ENCODE measurements at regions not wholly inside any gene's neighbourhood (a gene's known extent, or its start where the extent isn't known, plus 50 kb on each side); places are given as distances from the start of the nearest gene placed in this dataset.

- Histone ChIP-seq H3K27me3 (ENCODE audit: control insufficient read depth in 1 of 2, insufficient read depth in 1 of 2, low read length in 2 of 2) (peaks cover 5 to 13% of the 10 kb centered on the region in 2 experiments), H3K4ac (ENCODE audit: low read depth in 1 of 2, low read length in 2 of 2) (no peak overlapping the region), H3K79me1 (replicated peaks; ENCODE audit: low read length, poor library complexity, severe bottlenecking) (no peaks in the 10 kb centered on the region), H2AK5ac (ENCODE audit: low read length, severe bottlenecking) (no peak overlapping the region), H3K9ac (ENCODE audit: low read length) (no peak overlapping the region), H3K36me3 (ENCODE audit: control insufficient read depth in 1 of 2, insufficient read depth in 2 of 2, low read depth in 1 of 2, low read length in 2 of 2) (no peaks in the 10 kb centered on the region), H2BK12ac (ENCODE audit: low read length in 2 of 2) (no peak overlapping the region), H2AFZ (ENCODE audit: low read depth, low read length) (no peak overlapping the region), H3K14ac (ENCODE audit: low read length in 2 of 2) (no peak overlapping the region), H3K4me2 (ENCODE audit: low read length, poor library complexity, severe bottlenecking) (no peak overlapping the region), H3K27ac (ENCODE audit: low read length, poor library complexity, severe bottlenecking) (no peak overlapping the region), H2BK15ac (ENCODE audit: low read depth, poor library complexity, severe bottlenecking) (no peak overlapping the region), H3K4me1 (ENCODE audit: control insufficient read depth, insufficient read depth, low read depth, low read length) (peaks cover 2% of the 10 kb centered on the region), H4K91ac (ENCODE audit: low read length) (no peak overlapping the region), H2BK5ac (ENCODE audit: low read depth, low read length, poor library complexity, severe bottlenecking) (no peak overlapping the region), H3K18ac (ENCODE audit: low read depth in 1 of 2, low read length in 2 of 2) (no peak overlapping the region), H2BK120ac (ENCODE audit: low read depth, low read length) (no peak overlapping the region), H3K23ac (ENCODE audit: low read length in 2 of 2) (no peak overlapping the region), H3K9me3 (ENCODE audit: control insufficient read depth, low read length) (no peaks in the 10 kb centered on the region), H3K4me3 (ENCODE audit: insufficient read depth in 1 of 2, low read depth in 1 of 2, low read length in 2 of 2) (no peak overlapping the region), H4K8ac (ENCODE audit: low read length) (no peak overlapping the region)
- no peak for DNase-seq
- 85% methylated on average over 6 of the region's 6 CpGs for WGBS
These were observed 142.4 kb downstream of the FAM43A start for GRCh38 chr3:194828116-194828515.

DNA sequence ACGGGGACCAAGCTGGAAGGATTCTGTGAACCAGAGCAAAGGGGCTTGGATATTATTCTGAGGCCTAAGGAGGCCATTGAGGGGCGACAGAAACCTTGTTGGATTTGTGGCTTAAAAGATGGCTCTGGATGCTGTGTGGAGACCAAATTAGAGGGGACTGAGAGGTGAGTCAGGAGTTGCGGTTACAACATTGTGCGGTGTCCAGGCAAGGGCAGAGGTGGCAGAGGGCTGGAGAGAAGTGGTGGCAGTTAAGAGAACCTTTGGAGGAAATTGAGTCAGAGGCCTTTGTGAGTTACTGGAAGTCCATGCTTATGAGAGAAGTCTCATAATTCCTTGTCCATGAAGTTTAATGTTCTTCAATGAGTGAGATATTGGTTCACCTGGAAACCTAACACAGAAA, 143.2 kb downstream of the FAM43A start:
- H2BK15ac ChIP-seq (ENCODE audit: low read depth, poor library complexity, severe bottlenecking), result no peak overlapping the region
- no peak overlapping the region for H4K8ac ChIP-seq (ENCODE audit: low read length)
- H2AFZ ChIP-seq (ENCODE audit: low read depth, low read length), result no peak overlapping the region
- no peak overlapping the region for H2BK120ac ChIP-seq (ENCODE audit: low read depth, low read length)
- no peak overlapping the region for H3K23ac ChIP-seq (ENCODE audit: low read length in 2 of 2)
- H2BK5ac ChIP-seq (ENCODE audit: low read depth, low read length, poor library complexity, severe bottlenecking), result no peak overlapping the region
- no peak overlapping the region for H3K9ac ChIP-seq (ENCODE audit: low read length)
- H3K18ac ChIP-seq (ENCODE audit: low read depth in 1 of 2, low read length in 2 of 2), result no peak overlapping the region
- H3K4me2 ChIP-seq (ENCODE audit: low read length, poor library complexity, severe bottlenecking), result no peak overlapping the region
- H3K4me1 ChIP-seq (ENCODE audit: control insufficient read depth, insufficient read depth, low read depth, low read length), result no peaks in the 10 kb centered on the region
- no peaks in the 10 kb centered on the region for H3K36me3 ChIP-seq (ENCODE audit: control insufficient read depth in 1 of 2, insufficient read depth in 2 of 2, low read depth in 1 of 2, low read length in 2 of 2)
- H3K27me3 ChIP-seq (ENCODE audit: control insufficient read depth in 1 of 2, insufficient read depth in 1 of 2, low read length in 2 of 2), result peaks cover 13% of the 10 kb centered on the region in 2 experiments
- no peak overlapping the region for H3K14ac ChIP-seq (ENCODE audit: low read length in 2 of 2)
- 94% methylated on average over 4 of the region's 4 CpGs for WGBS
- no peaks in the 10 kb centered on the region for H3K79me1 ChIP-seq (replicated peaks; ENCODE audit: low read length, poor library complexity, severe bottlenecking)
- H2AK5ac ChIP-seq (ENCODE audit: low read length, severe bottlenecking), result no peak overlapping the region
- H4K91ac ChIP-seq (ENCODE audit: low read length), result no peak overlapping the region
- H3K4ac ChIP-seq (ENCODE audit: low read depth in 1 of 2, low read length in 2 of 2), result no peak overlapping the region
- H3K27ac ChIP-seq (ENCODE audit: low read length, poor library complexity, severe bottlenecking), result no peak overlapping the region
- H2BK12ac ChIP-seq (ENCODE audit: low read length in 2 of 2), result no peak overlapping the region
- H3K4me3 ChIP-seq (ENCODE audit: insufficient read depth in 1 of 2, low read depth in 1 of 2, low read length in 2 of 2), result no peak overlapping the region
- no peak for DNase-seq
- no peaks in the 10 kb centered on the region for H3K9me3 ChIP-seq (ENCODE audit: control insufficient read depth, low read length)

DNA sequence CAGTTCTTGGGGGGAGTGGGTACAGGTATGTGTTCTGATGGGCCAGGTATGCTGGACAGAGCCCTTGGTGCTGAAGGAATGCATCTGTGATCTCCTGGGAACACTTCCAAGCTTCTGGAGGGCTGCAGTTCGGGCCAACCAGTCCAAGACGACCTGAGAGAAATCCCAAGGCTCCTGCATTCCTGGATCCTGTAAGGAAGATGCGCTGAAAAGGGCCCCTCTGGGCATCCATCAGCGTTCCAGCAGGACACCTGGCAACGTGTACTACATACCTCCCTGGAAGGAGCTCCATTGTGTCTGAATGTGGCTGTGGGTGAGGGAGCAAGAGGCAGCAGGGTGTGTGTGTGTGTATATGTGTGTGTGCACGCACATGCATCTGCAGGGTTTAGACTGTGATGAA, 144.7 kb downstream of the FAM43A start:
- H2BK15ac ChIP-seq (ENCODE audit: low read depth, poor library complexity, severe bottlenecking), result no peak overlapping the region
- no peak overlapping the region for H3K4me3 ChIP-seq (ENCODE audit: insufficient read depth in 1 of 2, low read depth in 1 of 2, low read length in 2 of 2)
- H2BK12ac ChIP-seq (ENCODE audit: low read length in 2 of 2), result no peak overlapping the region
- no peak overlapping the region for H2AFZ ChIP-seq (ENCODE audit: low read depth, low read length)
- peaks cover 17 to 18% of the 10 kb centered on the region in 2 experiments for H3K27me3 ChIP-seq (ENCODE audit: control insufficient read depth in 1 of 2, insufficient read depth in 1 of 2, low read length in 2 of 2)
- H4K8ac ChIP-seq (ENCODE audit: low read length), result no peak overlapping the region
- no peak overlapping the region for H3K23ac ChIP-seq (ENCODE audit: low read length in 2 of 2)
- H3K79me1 ChIP-seq (replicated peaks; ENCODE audit: low read length, poor library complexity, severe bottlenecking), result no peaks in the 10 kb centered on the region
- no peak overlapping the region for H2BK120ac ChIP-seq (ENCODE audit: low read depth, low read length)
- DNase-seq, result no peak
- no peak overlapping the region for H3K27ac ChIP-seq (ENCODE audit: low read length, poor library complexity, severe bottlenecking)
- no peaks in the 10 kb centered on the region for H3K9me3 ChIP-seq (ENCODE audit: control insufficient read depth, low read length)
- no peaks in the 10 kb centered on the region for H3K4me1 ChIP-seq (ENCODE audit: control insufficient read depth, insufficient read depth, low read depth, low read length)
- no peak overlapping the region for H4K91ac ChIP-seq (ENCODE audit: low read length)
- H3K18ac ChIP-seq (ENCODE audit: low read depth in 1 of 2, low read length in 2 of 2), result no peak overlapping the region
- no peaks in the 10 kb centered on the region for H3K36me3 ChIP-seq (ENCODE audit: control insufficient read depth in 1 of 2, insufficient read depth in 2 of 2, low read depth in 1 of 2, low read length in 2 of 2)
- WGBS, result 68% methylated on average over 5 of the region's 6 CpGs
- H3K4me2 ChIP-seq (ENCODE audit: low read length, poor library complexity, severe bottlenecking), result no peak overlapping the region
- H3K9ac ChIP-seq (ENCODE audit: low read length), result no peak overlapping the region
- H3K14ac ChIP-seq (ENCODE audit: low read length in 2 of 2), result no peak overlapping the region
- no peak overlapping the region for H2AK5ac ChIP-seq (ENCODE audit: low read length, severe bottlenecking)
- no peak overlapping the region for H2BK5ac ChIP-seq (ENCODE audit: low read depth, low read length, poor library complexity, severe bottlenecking)
- H3K4ac ChIP-seq (ENCODE audit: low read depth in 1 of 2, low read length in 2 of 2), result no peak overlapping the region

DNA sequence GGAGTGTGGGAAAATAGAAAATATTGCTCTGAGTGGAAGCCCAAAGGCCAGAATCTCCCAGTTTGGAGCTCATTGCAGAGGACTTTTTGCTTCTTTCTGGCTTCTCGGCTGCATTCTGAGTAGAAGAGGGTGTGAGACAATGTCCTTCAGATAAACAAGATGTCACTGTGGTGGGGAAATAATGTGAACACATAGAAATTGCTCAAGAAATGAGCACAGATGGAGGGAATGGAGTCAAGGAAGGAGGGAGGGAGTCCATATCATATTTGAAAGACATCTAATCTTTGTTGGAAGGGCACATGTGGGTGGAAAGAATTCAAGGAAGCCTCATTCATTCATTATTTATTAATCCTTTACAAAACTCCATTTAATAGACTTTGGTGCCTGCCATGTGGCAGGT, 145.3 kb downstream of the FAM43A start:
- Histone ChIP-seq H3K27ac (ENCODE audit: low read length, poor library complexity, severe bottlenecking) (no peak overlapping the region), H3K23ac (ENCODE audit: low read length in 2 of 2) (no peak overlapping the region), H3K36me3 (ENCODE audit: control insufficient read depth in 1 of 2, insufficient read depth in 2 of 2, low read depth in 1 of 2, low read length in 2 of 2) (no peaks in the 10 kb centered on the region), H3K14ac (ENCODE audit: low read length in 2 of 2) (no peak overlapping the region), H2AK5ac (ENCODE audit: low read length, severe bottlenecking) (no peak overlapping the region), H4K8ac (ENCODE audit: low read length) (no peak overlapping the region), H2BK120ac (ENCODE audit: low read depth, low read length) (no peak overlapping the region), H3K4me2 (ENCODE audit: low read length, poor library complexity, severe bottlenecking) (no peak overlapping the region), H3K79me1 (replicated peaks; ENCODE audit: low read length, poor library complexity, severe bottlenecking) (no peaks in the 10 kb centered on the region), H3K27me3 (ENCODE audit: control insufficient read depth in 1 of 2, insufficient read depth in 1 of 2, low read length in 2 of 2) (peaks cover 17 to 18% of the 10 kb centered on the region in 2 experiments), H2AFZ (ENCODE audit: low read depth, low read length) (no peak overlapping the region), H2BK5ac (ENCODE audit: low read depth, low read length, poor library complexity, severe bottlenecking) (no peak overlapping the region), H2BK12ac (ENCODE audit: low read length in 2 of 2) (no peak overlapping the region), H3K4me1 (ENCODE audit: control insufficient read depth, insufficient read depth, low read depth, low read length) (no peaks in the 10 kb centered on the region), H3K9me3 (ENCODE audit: control insufficient read depth, low read length) (no peaks in the 10 kb centered on the region), H4K91ac (ENCODE audit: low read length) (no peak overlapping the region), H3K4me3 (ENCODE audit: insufficient read depth in 1 of 2, low read depth in 1 of 2, low read length in 2 of 2) (no peak overlapping the region), H2BK15ac (ENCODE audit: low read depth, poor library complexity, severe bottlenecking) (no peak overlapping the region), H3K9ac (ENCODE audit: low read length) (no peak overlapping the region), H3K4ac (ENCODE audit: low read depth in 1 of 2, low read length in 2 of 2) (no peak overlapping the region), H3K18ac (ENCODE audit: low read depth in 1 of 2, low read length in 2 of 2) (no peak overlapping the region)
- no peak for DNase-seq
- WGBS, result 92% methylated on average over 1 of the region's 1 CpG

Measured in mesenchymal stem cell (in vitro differentiated cells and primary cell).